Loucy (cell line): ENCODE measurements at regions not wholly inside any gene's neighbourhood (a gene's known extent, or its start where the extent isn't known, plus 50 kb on each side); places are given as distances from the start of the nearest gene placed in this dataset.

Source experiments
- H2AFZ ChIP-seq: fragments of 200-600 bp; sonication (generic); 2 replicates; pipeline ENCODE4 v1.6.0; 2016; ENCODE audit warnings: antibody characterized with exemption, mild to moderate bottlenecking, low read length, moderate library complexity
- H3F3A ChIP-seq: fragments of 200-600 bp; 2 replicates; pipeline ENCODE4 v1.6.0; 2016; ENCODE audit warnings: antibody characterized with exemption, low read depth, mild to moderate bottlenecking
- H3K27me3 ChIP-seq: fragments of 200-600 bp; sonication (generic); 2 replicates; pipeline ENCODE4 v1.6.1; 2014; ENCODE audit warnings: low read length, mild to moderate bottlenecking; ENCODE audit not compliant: insufficient read depth, poor library complexity, severe bottlenecking
- H3K36me3 ChIP-seq: fragments of 200-600 bp; sonication (generic); 2 replicates; pipeline ENCODE4 v1.6.1; 2016; ENCODE audit warnings: low read length; ENCODE audit not compliant: insufficient read depth
- H3K4me1 ChIP-seq: fragments of 200-600 bp; sonication (generic); 2 replicates; pipeline ENCODE4 v1.5.1; 2014; ENCODE audit warnings: low read length, mild to moderate bottlenecking; ENCODE audit not compliant: insufficient read depth, poor library complexity, severe bottlenecking
- H3K4me2 ChIP-seq: fragments of 200-600 bp; sonication (generic); 2 replicates; pipeline ENCODE4 v1.6.0; 2014; ENCODE audit warnings: antibody characterized with exemption, low read length, low read depth, mild to moderate bottlenecking; ENCODE audit not compliant: poor library complexity, severe bottlenecking
- H3K4me3 ChIP-seq: fragments of 200-600 bp; sonication (generic); 2 replicates; pipeline ENCODE4 v1.5.1; 2014; ENCODE audit warnings: low read length, mild to moderate bottlenecking, mixed read lengths; ENCODE audit not compliant: poor library complexity, severe bottlenecking
- H3K79me2 ChIP-seq: fragments of 200-600 bp; sonication (generic); 2 replicates; pipeline ENCODE4 v1.6.1; 2014; ENCODE audit warnings: low read length; ENCODE audit not compliant: insufficient read depth
- H3K9ac ChIP-seq: fragments of 200-600 bp; sonication (generic); 2 replicates; pipeline ENCODE4 v1.6.0; 2014; ENCODE audit warnings: mild to moderate bottlenecking, low read depth, low read length, moderate library complexity; ENCODE audit not compliant: poor library complexity, severe bottlenecking
- H3K9me2 ChIP-seq: fragments of 200-600 bp; sonication (generic); replicated peaks from 2 replicates; pipeline ENCODE4 v1.6.1; 2016; ENCODE audit warnings: low read depth, low read length, mixed read lengths
- H3K9me3 ChIP-seq: fragments of 200-600 bp; sonication (generic); 2 replicates; pipeline ENCODE4 v1.6.1; 2014; ENCODE audit warnings: mild to moderate bottlenecking, antibody characterized with exemption, low read length, low read depth; ENCODE audit not compliant: insufficient read depth
- H4K20me1 ChIP-seq: fragments of 200-600 bp; sonication (generic); 2 replicates; pipeline ENCODE4 v1.6.0; 2014; ENCODE audit warnings: antibody characterized with exemption, low read length, mild to moderate bottlenecking; ENCODE audit not compliant: insufficient read depth, poor library complexity, severe bottlenecking
- CTCF ChIP-seq: fragments of 200-600 bp; sonication (generic); conservative IDR thresholded peaks from 2 replicates; pipeline ENCODE4 v1.5.1; 2014; ENCODE audit warnings: mild to moderate bottlenecking, antibody characterized with exemption, low read length
- EZH2phosphoT487 ChIP-seq: fragments of 200-600 bp; IDR thresholded peaks from 2 replicates; pipeline ENCODE4 v1.6.1; 2018; ENCODE audit warnings: antibody characterized with exemption, mild to moderate bottlenecking, moderate library complexity, borderline replicate concordance

- Histone ChIP-seq H3K79me2 (no peaks in the 10 kb centered on the region), H3K9ac (no peak overlapping the region), H3K4me1 (no peaks in the 10 kb centered on the region), H3K4me2 (no peak overlapping the region), H3K27me3 (no peaks in the 10 kb centered on the region), H3K9me2 (no peaks in the 10 kb centered on the region), H3F3A (no peaks in the 10 kb centered on the region), H3K4me3 (no peak overlapping the region), H3K36me3 (no peaks in the 10 kb centered on the region), H3K9me3 (no peaks in the 10 kb centered on the region), H2AFZ (no peak overlapping the region), H4K20me1 (no peaks in the 10 kb centered on the region)
- TF ChIP-seq CTCF (no peak), EZH2phosphoT487 (no peak)
These were observed 133.3 kb downstream of the BOD1 start for GRCh38 chr5:173483160-173483559.

GRCh38 chr5:173481821-173482220 lies 134.6 kb downstream of the BOD1 start:
- no peaks in the 10 kb centered on the region for H4K20me1 ChIP-seq
- no peak overlapping the region for H2AFZ ChIP-seq
- H3K36me3 ChIP-seq: no peaks in the 10 kb centered on the region
- no peak overlapping the region for H3K9ac ChIP-seq
- H3K79me2 ChIP-seq: no peaks in the 10 kb centered on the region
- TF ChIP-seq EZH2phosphoT487: no peak
- no peak for TF ChIP-seq CTCF
- H3K9me2 ChIP-seq: no peaks in the 10 kb centered on the region
- no peaks in the 10 kb centered on the region for H3K27me3 ChIP-seq
- H3K9me3 ChIP-seq: no peaks in the 10 kb centered on the region
- no peak overlapping the region for H3K4me3 ChIP-seq
- no peaks in the 10 kb centered on the region for H3K4me1 ChIP-seq
- H3F3A ChIP-seq: no peaks in the 10 kb centered on the region
- H3K4me2 ChIP-seq: no peak overlapping the region

GRCh38 chr5:173480896-173481295 lies 135.6 kb downstream of the BOD1 start:
- Histone ChIP-seq H3K9me3 (no peaks in the 10 kb centered on the region), H3K79me2 (no peaks in the 10 kb centered on the region), H3K9me2 (no peaks in the 10 kb centered on the region), H3K4me1 (no peaks in the 10 kb centered on the region), H3K4me3 (no peak overlapping the region), H3K4me2 (no peak overlapping the region), H3K36me3 (no peaks in the 10 kb centered on the region), H2AFZ (no peak overlapping the region), H4K20me1 (no peaks in the 10 kb centered on the region), H3F3A (no peaks in the 10 kb centered on the region), H3K27me3 (no peaks in the 10 kb centered on the region), H3K9ac (no peak overlapping the region)
- no peak for TF ChIP-seq CTCF
- no peak for TF ChIP-seq EZH2phosphoT487
